ENCODE measurements at regions not wholly inside any gene's neighbourhood (a gene's known extent, or its start where the extent isn't known, plus 50 kb on each side); places are given as distances from the start of the nearest gene placed in this dataset.

DNA sequence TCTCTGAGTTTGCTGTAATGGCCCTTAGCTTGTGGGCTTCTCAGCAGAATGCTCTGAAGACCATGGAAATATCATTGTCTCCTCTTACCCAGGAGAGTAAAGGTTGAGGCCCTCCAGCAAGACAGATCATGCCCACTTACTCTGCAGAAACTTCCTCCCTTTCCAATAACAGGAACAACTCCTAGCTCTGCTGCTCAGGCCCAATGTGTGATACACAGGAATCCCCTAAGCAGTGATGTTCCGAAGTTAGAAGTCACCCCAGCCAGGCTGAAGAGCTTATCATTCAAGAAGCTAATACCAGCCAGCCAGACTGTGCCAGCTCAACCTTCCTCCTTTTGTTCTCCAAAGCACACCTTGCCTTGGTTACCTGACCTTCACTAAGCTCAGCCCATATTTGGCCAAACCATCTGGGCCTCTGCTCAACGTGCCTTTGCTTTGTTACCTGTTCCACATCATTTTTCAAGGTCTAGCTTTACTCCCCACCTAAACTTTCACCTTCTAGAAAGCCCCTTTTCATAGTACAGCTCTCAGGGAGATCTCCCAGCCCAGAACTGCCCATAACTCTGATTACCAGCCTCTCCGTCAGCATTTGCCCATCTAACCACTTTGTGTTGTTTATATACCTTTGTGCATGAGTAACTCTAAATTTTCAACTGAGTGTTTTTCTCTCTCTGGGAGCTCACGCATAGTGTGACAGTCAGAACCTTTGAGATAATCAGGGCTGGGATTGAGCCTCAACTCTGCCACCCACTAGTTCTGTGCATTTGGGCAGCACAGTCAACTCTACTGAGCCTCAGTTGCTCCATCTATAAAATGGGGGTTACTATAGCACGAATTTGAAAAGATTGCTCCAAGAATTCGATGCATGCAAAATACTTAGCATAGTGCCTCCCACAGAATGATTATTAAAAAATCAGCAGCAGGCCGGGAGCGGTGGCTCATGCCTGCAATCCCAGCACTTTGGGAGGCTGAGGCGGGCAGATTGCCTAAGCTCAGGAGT lies 107.6 kb upstream of the CPEB4 start:
- no peak for TF ChIP-seq EP300 (IDR thresholded peaks at IDR 0.05)
- no peak for TF ChIP-seq POLR2AphosphoS5 (IDR thresholded peaks at IDR 0.05)
- TF ChIP-seq POLR2A (IDR thresholded peaks at IDR 0.05), result no peak
- TF ChIP-seq, protein P1, sequence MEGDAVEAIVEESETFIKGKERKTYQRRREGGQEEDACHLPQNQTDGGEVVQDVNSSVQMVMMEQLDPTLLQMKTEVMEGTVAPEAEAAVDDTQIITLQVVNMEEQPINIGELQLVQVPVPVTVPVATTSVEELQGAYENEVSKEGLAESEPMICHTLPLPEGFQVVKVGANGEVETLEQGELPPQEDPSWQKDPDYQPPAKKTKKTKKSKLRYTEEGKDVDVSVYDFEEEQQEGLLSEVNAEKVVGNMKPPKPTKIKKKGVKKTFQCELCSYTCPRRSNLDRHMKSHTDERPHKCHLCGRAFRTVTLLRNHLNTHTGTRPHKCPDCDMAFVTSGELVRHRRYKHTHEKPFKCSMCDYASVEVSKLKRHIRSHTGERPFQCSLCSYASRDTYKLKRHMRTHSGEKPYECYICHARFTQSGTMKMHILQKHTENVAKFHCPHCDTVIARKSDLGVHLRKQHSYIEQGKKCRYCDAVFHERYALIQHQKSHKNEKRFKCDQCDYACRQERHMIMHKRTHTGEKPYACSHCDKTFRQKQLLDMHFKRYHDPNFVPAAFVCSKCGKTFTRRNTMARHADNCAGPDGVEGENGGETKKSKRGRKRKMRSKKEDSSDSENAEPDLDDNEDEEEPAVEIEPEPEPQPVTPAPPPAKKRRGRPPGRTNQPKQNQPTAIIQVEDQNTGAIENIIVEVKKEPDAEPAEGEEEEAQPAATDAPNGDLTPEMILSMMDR (IDR thresholded peaks at IDR 0.05), result no peak
- no peak for ATAC-seq
- H3K27ac ChIP-seq, result peak overlapping the region in 1 of 4 donors; percentile 67
- H3K4me3 ChIP-seq, result no peak overlapping the region
- no peaks in the 10 kb centered on the region for H3K9me3 ChIP-seq
- WGBS, 2 donors (ENCODE audit: low coverage in 1 of 2), result 83 to 88% methylated on average over 3 to 7 of the region's 9 CpGs
- H3K27me3 ChIP-seq, result no peaks in the 10 kb centered on the region
- H3K36me3 ChIP-seq, result no peaks in the 10 kb centered on the region
- peaks cover 0 to 23% (median 6%) of the 10 kb centered on the region in 3 donors for H3K4me1 ChIP-seq

DNA sequence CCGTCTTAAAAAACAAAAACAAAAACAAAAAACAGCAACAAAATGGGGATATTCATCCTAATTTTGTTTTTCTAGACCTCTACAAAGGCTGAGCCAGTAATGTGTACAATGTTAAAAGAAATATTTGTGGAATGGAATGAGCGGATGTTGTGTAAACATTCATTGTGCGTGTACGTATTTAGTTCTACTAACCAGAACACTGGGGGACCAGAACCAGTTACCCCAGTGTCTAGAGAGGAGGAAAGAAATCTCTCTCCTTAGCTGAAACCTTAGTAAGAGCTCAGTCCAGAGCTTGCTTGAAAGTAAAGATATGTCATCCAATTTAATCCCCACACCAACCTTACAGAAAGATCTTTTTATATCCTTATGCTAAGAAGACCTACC lies 106.7 kb upstream of the CPEB4 start:
- no peak overlapping the region for H3K4me3 ChIP-seq
- no peaks in the 10 kb centered on the region for H3K27me3 ChIP-seq
- no peaks in the 10 kb centered on the region for H3K36me3 ChIP-seq
- no peak for ATAC-seq
- H3K27ac ChIP-seq, result peak overlapping the region in 3 of 4 donors; percentile 29 to 67 (median 50)
- TF ChIP-seq, protein P1 (IDR thresholded peaks at IDR 0.05), result no peak
- TF ChIP-seq POLR2A (IDR thresholded peaks at IDR 0.05) (no peak), EP300 (IDR thresholded peaks at IDR 0.05) (no peak), POLR2AphosphoS5 (IDR thresholded peaks at IDR 0.05) (no peak)
- no peaks in the 10 kb centered on the region for H3K9me3 ChIP-seq
- H3K4me1 ChIP-seq, result peaks cover 0 to 23% (median 6%) of the 10 kb centered on the region in 3 donors
- WGBS, 2 donors (ENCODE audit: low coverage in 1 of 2), result 53 to 74% methylated on average over 4 of the region's 4 CpGs

DNA sequence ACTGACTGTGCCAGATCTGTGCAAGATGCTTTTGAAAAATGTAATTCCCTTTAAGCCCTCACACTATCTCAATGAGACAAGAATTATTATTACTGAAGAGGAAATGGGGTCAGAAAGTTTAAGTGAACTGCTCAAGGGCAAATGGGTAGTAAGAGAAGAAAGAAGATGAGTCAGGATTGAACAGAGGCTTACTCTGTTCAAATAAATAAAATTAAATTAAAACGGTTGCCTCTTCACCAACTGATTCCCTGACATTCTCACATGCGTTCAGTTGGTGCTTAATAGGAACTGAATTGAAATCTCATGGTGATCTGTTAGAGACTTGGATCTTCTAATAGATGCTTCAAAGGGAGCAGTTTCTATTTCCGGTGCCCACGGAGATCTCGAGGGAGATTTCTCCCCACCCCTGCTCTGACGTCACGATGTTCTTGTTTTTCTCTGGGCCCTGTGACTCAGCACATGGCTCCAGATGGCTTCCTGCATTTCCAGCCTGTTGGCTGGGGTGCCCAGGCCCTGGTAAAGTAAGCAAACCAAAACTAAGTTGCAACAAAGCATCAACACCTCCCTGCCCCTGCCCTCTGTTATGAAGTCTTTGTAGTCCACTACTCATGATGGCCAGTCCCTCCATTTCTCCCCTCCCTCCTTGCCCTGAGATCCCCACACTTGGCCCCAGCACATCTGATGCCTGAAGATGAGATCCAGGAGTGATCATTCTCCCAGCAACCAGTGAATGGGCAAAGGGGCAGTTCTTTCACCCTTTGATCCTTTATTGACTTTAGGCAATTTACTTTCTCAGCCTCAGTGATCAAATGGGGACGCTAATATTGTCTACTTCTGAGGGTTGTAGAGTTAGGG lies 106.1 kb upstream of the CPEB4 start:
- TF ChIP-seq EP300 (IDR thresholded peaks at IDR 0.05), result no peak
- TF ChIP-seq POLR2AphosphoS5 (IDR thresholded peaks at IDR 0.05), result peak; percentile 75
- H3K4me1 ChIP-seq, result peaks cover 0 to 23% (median 6%) of the 10 kb centered on the region in 3 donors
- no peaks in the 10 kb centered on the region for H3K36me3 ChIP-seq
- WGBS, 2 donors (ENCODE audit: low coverage in 1 of 2), result 21% methylated on average over 7 of the region's 8 CpGs
- no peak overlapping the region for H3K4me3 ChIP-seq
- peak overlapping the region; percentile 38 to 67 (median 52) for H3K27ac ChIP-seq
- no peaks in the 10 kb centered on the region for H3K9me3 ChIP-seq
- no peaks in the 10 kb centered on the region for H3K27me3 ChIP-seq
- peak; percentile 92 for ATAC-seq

DNA sequence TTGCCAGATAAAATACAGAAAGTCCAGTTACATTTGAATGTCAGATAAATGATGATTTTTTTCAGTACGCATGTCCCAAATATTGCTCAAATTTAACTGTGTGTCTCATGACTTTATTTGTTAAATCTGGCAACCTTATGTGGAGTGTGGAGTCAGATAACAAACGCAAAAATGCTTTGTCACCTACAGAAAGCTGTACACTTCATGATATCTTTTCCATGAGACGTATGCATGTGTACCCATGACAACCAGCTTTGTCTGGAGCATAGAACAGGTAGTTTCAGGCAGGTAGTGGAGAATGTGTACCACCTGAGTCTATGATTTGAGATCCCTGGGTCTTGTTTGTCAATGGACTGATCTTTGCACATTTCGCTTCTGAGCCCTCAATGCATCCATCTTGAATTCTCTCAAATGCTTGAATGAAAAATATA lies 105.5 kb upstream of the CPEB4 start:
- no peaks in the 10 kb centered on the region for H3K9me3 ChIP-seq
- no peaks in the 10 kb centered on the region for H3K36me3 ChIP-seq
- H3K27me3 ChIP-seq, result no peaks in the 10 kb centered on the region
- ATAC-seq, result no peak
- TF ChIP-seq POLR2A (IDR thresholded peaks at IDR 0.05) (no peak), EP300 (IDR thresholded peaks at IDR 0.05) (no peak), POLR2AphosphoS5 (IDR thresholded peaks at IDR 0.05) (no peak)
- TF ChIP-seq, protein P1 (IDR thresholded peaks at IDR 0.05), result no peak
- H3K4me3 ChIP-seq, result no peak overlapping the region
- peaks cover 0 to 23% (median 6%) of the 10 kb centered on the region in 3 donors for H3K4me1 ChIP-seq
- 82% methylated on average over 4 of the region's 4 CpGs for WGBS, 2 donors (ENCODE audit: low coverage in 1 of 2)
- H3K27ac ChIP-seq, result peak overlapping the region in 3 of 4 donors; percentile 38 to 67 (median 50)

DNA sequence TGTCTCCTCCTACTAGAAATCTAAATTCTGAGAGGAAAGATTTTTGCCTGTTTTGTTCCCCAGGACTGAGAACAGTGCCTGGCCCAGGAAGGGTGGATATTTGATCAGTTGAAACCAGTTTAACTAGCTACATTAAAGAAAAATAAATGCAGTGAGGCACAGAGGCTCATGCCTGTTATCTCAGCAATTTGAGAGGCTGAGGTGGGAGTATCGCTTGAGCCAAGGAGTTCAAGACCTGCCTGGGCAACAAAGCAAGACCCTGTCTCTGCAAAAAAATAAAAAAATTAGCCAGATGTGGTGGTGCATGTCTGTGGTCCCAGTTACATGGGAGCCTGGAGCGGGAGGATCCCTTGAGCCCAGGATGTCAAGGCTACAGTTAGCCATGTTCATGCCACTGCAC lies 104.8 kb upstream of the CPEB4 start:
- H3K27me3 ChIP-seq, result no peaks in the 10 kb centered on the region
- H3K27ac ChIP-seq, result no peak overlapping the region
- TF ChIP-seq POLR2A (IDR thresholded peaks at IDR 0.05) (no peak), POLR2AphosphoS5 (IDR thresholded peaks at IDR 0.05) (no peak), EP300 (IDR thresholded peaks at IDR 0.05) (no peak)
- TF ChIP-seq, protein P1 (IDR thresholded peaks at IDR 0.05), result no peak
- ATAC-seq, result no peak
- no peak overlapping the region for H3K4me3 ChIP-seq
- no peaks in the 10 kb centered on the region for H3K36me3 ChIP-seq
- WGBS, 2 donors (ENCODE audit: low coverage in 1 of 2), result 83% methylated on average over 2 of the region's 2 CpGs; no CpG with 5 or more reads in 1 of the 2 donors
- H3K4me1 ChIP-seq, result peaks cover 0 to 23% (median 6%) of the 10 kb centered on the region in 3 donors
- H3K9me3 ChIP-seq, result no peaks in the 10 kb centered on the region
